ENCODE measurements at regions not wholly inside any gene's neighbourhood (a gene's known extent, or its start where the extent isn't known, plus 50 kb on each side); places are given as distances from the start of the nearest gene placed in this dataset.

- TF ChIP-seq CTCF (conservative IDR thresholded peaks at IDR 0.05; ENCODE audit: low read depth, low read length) (no peak), EZH2 (IDR thresholded peaks at IDR 0.05; ENCODE audit: low read length, unreplicated experiment) (no peak)
These were observed 1140.0 kb upstream of the AUTS2 start for GRCh38 chr7:68458010-68458908.
